ENCODE measurements at regions not wholly inside any gene's neighbourhood (a gene's known extent, or its start where the extent isn't known, plus 50 kb on each side); places are given as distances from the start of the nearest gene placed in this dataset.

- TF ChIP-seq CTCF (tag by site-specific recombination; IDR thresholded peaks at IDR 0.05) (no peak), ZNF292 (tag by site-specific recombination; IDR thresholded peaks at IDR 0.05; ENCODE audit: borderline replicate concordance, low read depth) (no peak), ZNF148 (tag by site-specific recombination; IDR thresholded peaks at IDR 0.05; ENCODE audit: borderline replicate concordance) (no peak), ZNF133 (tag by site-specific recombination; IDR thresholded peaks at IDR 0.05) (no peak), HOXA7 (CRISPR knock-in tag; IDR thresholded peaks at IDR 0.05; ENCODE audit: borderline replicate concordance) (no peak)
- TF ChIP-seq, protein P1, sequence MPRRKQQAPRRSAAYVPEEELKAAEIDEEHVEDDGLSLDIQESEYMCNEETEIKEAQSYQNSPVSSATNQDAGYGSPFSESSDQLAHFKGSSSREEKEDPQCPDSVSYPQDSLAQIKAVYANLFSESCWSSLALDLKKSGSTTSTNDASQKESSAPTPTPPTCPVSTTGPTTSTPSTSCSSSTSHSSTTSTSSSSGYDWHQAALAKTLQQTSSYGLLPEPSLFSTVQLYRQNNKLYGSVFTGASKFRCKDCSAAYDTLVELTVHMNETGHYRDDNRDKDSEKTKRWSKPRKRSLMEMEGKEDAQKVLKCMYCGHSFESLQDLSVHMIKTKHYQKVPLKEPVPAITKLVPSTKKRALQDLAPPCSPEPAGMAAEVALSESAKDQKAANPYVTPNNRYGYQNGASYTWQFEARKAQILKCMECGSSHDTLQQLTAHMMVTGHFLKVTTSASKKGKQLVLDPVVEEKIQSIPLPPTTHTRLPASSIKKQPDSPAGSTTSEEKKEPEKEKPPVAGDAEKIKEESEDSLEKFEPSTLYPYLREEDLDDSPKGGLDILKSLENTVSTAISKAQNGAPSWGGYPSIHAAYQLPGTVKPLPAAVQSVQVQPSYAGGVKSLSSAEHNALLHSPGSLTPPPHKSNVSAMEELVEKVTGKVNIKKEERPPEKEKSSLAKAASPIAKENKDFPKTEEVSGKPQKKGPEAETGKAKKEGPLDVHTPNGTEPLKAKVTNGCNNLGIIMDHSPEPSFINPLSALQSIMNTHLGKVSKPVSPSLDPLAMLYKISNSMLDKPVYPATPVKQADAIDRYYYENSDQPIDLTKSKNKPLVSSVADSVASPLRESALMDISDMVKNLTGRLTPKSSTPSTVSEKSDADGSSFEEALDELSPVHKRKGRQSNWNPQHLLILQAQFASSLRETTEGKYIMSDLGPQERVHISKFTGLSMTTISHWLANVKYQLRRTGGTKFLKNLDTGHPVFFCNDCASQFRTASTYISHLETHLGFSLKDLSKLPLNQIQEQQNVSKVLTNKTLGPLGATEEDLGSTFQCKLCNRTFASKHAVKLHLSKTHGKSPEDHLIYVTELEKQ (tag by site-specific recombination; IDR thresholded peaks at IDR 0.05; ENCODE audit: borderline replicate concordance), result no peak
- TF ChIP-seq, protein P2, sequence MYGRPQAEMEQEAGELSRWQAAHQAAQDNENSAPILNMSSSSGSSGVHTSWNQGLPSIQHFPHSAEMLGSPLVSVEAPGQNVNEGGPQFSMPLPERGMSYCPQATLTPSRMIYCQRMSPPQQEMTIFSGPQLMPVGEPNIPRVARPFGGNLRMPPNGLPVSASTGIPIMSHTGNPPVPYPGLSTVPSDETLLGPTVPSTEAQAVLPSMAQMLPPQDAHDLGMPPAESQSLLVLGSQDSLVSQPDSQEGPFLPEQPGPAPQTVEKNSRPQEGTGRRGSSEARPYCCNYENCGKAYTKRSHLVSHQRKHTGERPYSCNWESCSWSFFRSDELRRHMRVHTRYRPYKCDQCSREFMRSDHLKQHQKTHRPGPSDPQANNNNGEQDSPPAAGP (tag by site-specific recombination; IDR thresholded peaks at IDR 0.05), result no peak
These were observed 592.6 kb downstream of the SLITRK5 start for GRCh38 chr13:88263808-88264207.

Measured in HEK293 (cell line).